Liver (tissue), 8 donors: ENCODE measurements at regions not wholly inside any gene's neighbourhood (a gene's known extent, or its start where the extent isn't known, plus 50 kb on each side); places are given as distances from the start of the nearest gene placed in this dataset.
"Not testable (repeated sequence)": the region's sequence is repeated elsewhere in the genome, so short reads cannot be mapped to it uniquely, and the experiment has no call there.

Experiments used
- DNase-seq: peaks from one replicate; pipeline ENCODE4 v3.0.0-alpha.2; 2017; ENCODE audit warnings: low spot score
- H3K27ac ChIP-seq, 2 donors: one replicate each; pipeline ENCODE4 v1.7.0; 2013; ENCODE audit warnings: inconsistent platforms in 2 of 2, low read length in 2 of 2, control low read depth in 1 of 2, low read depth in 1 of 2, mild to moderate bottlenecking in 1 of 2
- H3K27me3 ChIP-seq, 4 donors: one replicate each; pipeline versions ENCODE4 v1.6.1 to v1.7.0; 2013; ENCODE audit warnings: low read length in 3 of 4, inconsistent platforms in 1 of 4, mild to moderate bottlenecking in 1 of 4, moderate library complexity in 1 of 4; ENCODE audit not compliant: control insufficient read depth in 4 of 4, insufficient read depth in 4 of 4
- H3K36me3 ChIP-seq, 4 donors: one replicate each; pipeline versions ENCODE4 v1.6.1 to v1.7.0; 2013; ENCODE audit warnings: low read length in 3 of 4, mild to moderate bottlenecking in 3 of 4, low read depth in 1 of 4, moderate library complexity in 1 of 4; ENCODE audit not compliant: control insufficient read depth in 4 of 4, insufficient read depth in 3 of 4
- H3K4me1 ChIP-seq, 4 donors: one replicate each; pipeline versions ENCODE4 v1.6.1 to v1.7.0; 2013; ENCODE audit warnings: low read length in 3 of 4, mild to moderate bottlenecking in 3 of 4, moderate library complexity in 1 of 4; ENCODE audit not compliant: control insufficient read depth in 4 of 4, insufficient read depth in 4 of 4
- H3K4me3 ChIP-seq, 3 donors: one replicate each; pipeline versions ENCODE4 v1.6.1 to v1.7.0; 2013; ENCODE audit warnings: low read length in 3 of 3, control low read depth in 1 of 3, low read depth in 1 of 3, mild to moderate bottlenecking in 1 of 3
- H3K9ac ChIP-seq, 2 donors: one replicate each; pipeline ENCODE4 v1.7.0; 2013; ENCODE audit warnings: low read length in 2 of 2, mild to moderate bottlenecking in 2 of 2, moderate library complexity in 2 of 2, control low read depth in 1 of 2, low read depth in 1 of 2
- H3K9me3 ChIP-seq, 4 donors: one replicate each; pipeline versions ENCODE4 v1.6.1 to v1.7.0; 2013; ENCODE audit warnings: low read length in 3 of 4; ENCODE audit not compliant: control insufficient read depth in 4 of 4
- CTCF ChIP-seq: fragments of 150-350 bp; IDR thresholded peaks from 2 replicates; pipeline ENCODE4 v1.5.1; 2017; ENCODE audit warnings: improper control_type of control experiment, low read depth, low read length; ENCODE audit not compliant: missing input control
- EGR1 ChIP-seq, 2 donors: IDR thresholded peaks; 2 replicates each; pipeline ENCODE4 v1.6.1; 2016 to 2018; ENCODE audit warnings: antibody characterized with exemption in 2 of 2, low read depth in 2 of 2
- FOXA1 ChIP-seq: IDR thresholded peaks from 2 replicates; pipeline ENCODE4 v1.6.1; 2016; ENCODE audit warnings: antibody characterized with exemption
- FOXA2 ChIP-seq: IDR thresholded peaks from 2 replicates; pipeline ENCODE4 v1.6.1; 2016; ENCODE audit warnings: antibody characterized with exemption
- GABPA ChIP-seq, 2 donors: IDR thresholded peaks in 1 of 2; conservative IDR thresholded peaks in 1 of 2; 2 replicates each; pipeline ENCODE4 v1.6.1; 2016; ENCODE audit warnings: antibody characterized with exemption in 2 of 2, mild to moderate bottlenecking in 1 of 2, moderate library complexity in 1 of 2
- HNF4A ChIP-seq, 2 donors: conservative IDR thresholded peaks; 2 replicates each; pipeline ENCODE4 v1.6.1; 2016; ENCODE audit warnings: antibody characterized with exemption in 2 of 2, mild to moderate bottlenecking in 2 of 2
- HNF4G ChIP-seq: IDR thresholded peaks from 2 replicates; pipeline ENCODE4 v1.6.1; 2016; ENCODE audit warnings: antibody characterized with exemption
- JUND ChIP-seq, 2 donors: IDR thresholded peaks; 2 replicates each; pipeline ENCODE4 v1.6.1; 2016; ENCODE audit warnings: antibody characterized with exemption in 2 of 2
- NR2F2 ChIP-seq: IDR thresholded peaks from 2 replicates; pipeline ENCODE4 v1.6.1; 2016; ENCODE audit warnings: antibody characterized with exemption
- RAD21 ChIP-seq, 2 donors: IDR thresholded peaks; 2 replicates each; pipeline ENCODE4 v1.6.1; 2016; ENCODE audit warnings: antibody characterized with exemption in 2 of 2, mild to moderate bottlenecking in 2 of 2
- RXRA ChIP-seq, 2 donors: IDR thresholded peaks; 2 replicates each; pipeline ENCODE4 v1.6.1; 2017 to 2018; ENCODE audit warnings: antibody characterized with exemption in 2 of 2, mild to moderate bottlenecking in 1 of 2
- SP1 ChIP-seq: IDR thresholded peaks from 2 replicates; pipeline ENCODE4 v1.6.1; 2018; ENCODE audit warnings: antibody characterized with exemption, mild to moderate bottlenecking
- YY1 ChIP-seq: IDR thresholded peaks from 2 replicates; pipeline ENCODE4 v1.6.1; 2016; ENCODE audit warnings: antibody characterized with exemption, mild to moderate bottlenecking
- ZBTB33 ChIP-seq: IDR thresholded peaks from 2 replicates; pipeline ENCODE4 v1.6.1; 2016; ENCODE audit warnings: antibody characterized with exemption
- WGBS: extraction: QIAGEN DNeasy Blood & Tissue Kit; methylation state at CpG from one replicate; pipeline ENCODE4 v1.1.7; 2013; 5-methylcytosine and 5-hydroxymethylcytosine counted together
- TF ChIP-seq, protein P1 (sequence below): IDR thresholded peaks from 2 replicates; pipeline ENCODE4 v1.6.1; 2016; ENCODE audit warnings: antibody characterized with exemption
- donor health status: healthy.
- donor health status: healthy.
- donor health status: healthy.
- donor health status: healthy.
- donor health status: healthy.

DNA sequence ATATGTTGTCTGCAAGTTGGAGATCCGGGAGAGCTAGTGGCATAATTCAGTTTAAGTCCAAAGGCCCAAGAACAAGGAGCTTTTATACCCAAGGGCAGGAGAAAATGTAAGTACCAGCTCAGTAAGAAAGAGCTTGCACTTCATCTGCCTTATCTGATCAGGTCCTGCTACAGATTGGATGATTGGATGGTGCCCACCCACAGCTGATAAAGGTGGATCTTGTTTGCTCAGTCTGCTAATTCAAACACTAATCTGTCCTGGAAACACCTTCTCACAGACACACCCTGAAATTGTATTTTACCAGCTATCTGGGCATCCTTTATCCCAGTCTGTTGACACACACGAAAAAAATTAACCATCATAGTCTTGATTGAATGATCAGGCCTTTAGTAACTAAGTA, 230.7 kb upstream of the SLC16A7 start:
- no peak overlapping the region for H3K9ac ChIP-seq
- no peak overlapping the region for H3K4me3 ChIP-seq
- no peaks in the 10 kb centered on the region for H3K9me3 ChIP-seq
- H3K27me3 ChIP-seq: no peaks in the 10 kb centered on the region
- H3K27ac ChIP-seq: no peak overlapping the region
- DNase-seq: no peak
- 44% methylated on average over 2 of the region's 2 CpGs for WGBS
- no peaks in the 10 kb centered on the region for H3K4me1 ChIP-seq
- H3K36me3 ChIP-seq: no peaks in the 10 kb centered on the region
- TF ChIP-seq JUND (IDR thresholded peaks at IDR 0.05): no peak
- no peak for TF ChIP-seq FOXA1
- TF ChIP-seq RAD21 (IDR thresholded peaks at IDR 0.05): no peak
- TF ChIP-seq, protein P1, sequence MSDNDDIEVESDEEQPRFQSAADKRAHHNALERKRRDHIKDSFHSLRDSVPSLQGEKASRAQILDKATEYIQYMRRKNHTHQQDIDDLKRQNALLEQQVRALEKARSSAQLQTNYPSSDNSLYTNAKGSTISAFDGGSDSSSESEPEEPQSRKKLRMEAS: no peak
- TF ChIP-seq ZBTB33: no peak
- no peak for TF ChIP-seq FOXA2
- no peak for TF ChIP-seq NR2F2
- no peak for TF ChIP-seq YY1
- no peak for TF ChIP-seq CTCF
- TF ChIP-seq HNF4A (conservative IDR thresholded peaks at IDR 0.05): no peak
- TF ChIP-seq HNF4G: no peak
- no peak for TF ChIP-seq GABPA (IDR thresholded peaks at IDR 0.05 in 1 of 2, conservative IDR thresholded peaks at IDR 0.05 in 1 of 2)
- no peak for TF ChIP-seq RXRA (IDR thresholded peaks at IDR 0.05)

DNA sequence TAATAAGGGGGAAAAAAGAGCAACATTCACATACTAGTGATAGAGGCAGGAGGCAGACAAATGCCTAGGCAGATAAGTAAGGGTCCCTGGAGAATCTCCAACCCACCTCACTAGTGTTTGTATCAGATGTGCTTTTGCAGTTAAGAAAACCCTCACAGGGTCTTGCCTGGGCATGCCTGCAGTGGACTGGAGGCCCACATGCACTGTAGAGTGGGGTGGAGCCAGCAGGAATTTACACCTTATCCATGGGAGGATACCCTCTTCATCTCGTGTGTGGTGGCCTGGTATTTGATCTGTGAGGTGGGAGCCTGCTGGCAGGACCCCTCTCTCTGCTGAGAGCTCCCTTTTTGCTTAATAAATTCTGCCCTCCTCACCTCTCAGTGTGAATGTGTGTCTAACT, 238.0 kb upstream of the SLC16A7 start:
- H3K27me3 ChIP-seq: no peaks in the 10 kb centered on the region
- TF ChIP-seq HNF4A (conservative IDR thresholded peaks at IDR 0.05): no peak
- no peak for TF ChIP-seq SP1
- TF ChIP-seq EGR1 (IDR thresholded peaks at IDR 0.05; ENCODE audit: low read depth in 2 of 2): no peak
- TF ChIP-seq FOXA1: no peak
- TF ChIP-seq CTCF: no peak
- no peak overlapping the region for H3K27ac ChIP-seq
- DNase-seq: no peak
- no peaks in the 10 kb centered on the region for H3K9me3 ChIP-seq
- H3K9ac ChIP-seq: no peak overlapping the region
- no peaks in the 10 kb centered on the region for H3K4me1 ChIP-seq
- H3K36me3 ChIP-seq: no peaks in the 10 kb centered on the region
- WGBS: 23% methylated on average over 1 of the region's 1 CpG
- no peak overlapping the region for H3K4me3 ChIP-seq

DNA sequence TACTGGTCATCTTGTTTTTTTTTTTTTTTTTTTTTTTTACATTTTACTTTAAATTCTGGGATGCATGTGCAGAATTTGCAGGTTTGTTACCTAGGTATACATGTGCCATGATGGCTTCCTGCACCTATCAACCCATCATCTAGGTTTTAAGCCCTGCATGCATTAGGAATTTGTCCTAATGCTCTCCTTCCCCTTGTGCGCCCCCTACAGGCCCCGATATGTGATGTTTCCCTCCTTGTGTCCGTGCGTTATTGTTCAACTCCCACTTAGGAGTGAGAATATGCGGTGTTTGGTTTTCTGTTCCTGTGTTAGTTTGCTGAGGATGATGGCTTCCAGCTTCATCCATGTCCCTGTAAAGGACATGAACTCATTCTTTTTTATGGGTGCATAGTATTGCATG, 249.6 kb upstream of the SLC16A7 start:
- not testable (repeated sequence) for H3K4me3 ChIP-seq, H3K9ac ChIP-seq, H3K9me3 ChIP-seq, H3K27ac ChIP-seq, DNase-seq, H3K4me1 ChIP-seq, H3K36me3 ChIP-seq, H3K27me3 ChIP-seq
- WGBS: 57% methylated on average over 5 of the region's 5 CpGs
